Endothelial cell of umbilical vein (primary cell): ENCODE measurements at regions not wholly inside any gene's neighbourhood (a gene's known extent, or its start where the extent isn't known, plus 50 kb on each side); places are given as distances from the start of the nearest gene placed in this dataset.
"Not testable (repeated sequence)": the region's sequence is repeated elsewhere in the genome, so short reads cannot be mapped to it uniquely, and the experiment has no call there.

Source experiments
- BruUV-seq: library from RNA; stranded (reverse); fragments of 400-500 nt; replicated peaks from 2 replicates; lab custom pipeline; 2021; lab: Mats Ljungman, UMichigan
- CTCF ChIA-PET: fragments of 300-600, 350-600 bp; sonication (Branson Sonifier 250); formaldehyde crosslinking; loops from one replicate; lab custom pipeline; 2021; ENCODE audit warnings: antibody characterized with exemption, inconsistent platforms; lab: Charles Lee
- POLR2A ChIA-PET: fragments of 300-600, 350-600 bp; sonication (Branson Sonifier 250); formaldehyde crosslinking; loops from one replicate; lab custom pipeline; 2021; ENCODE audit warnings: antibody characterized with exemption, inconsistent platforms; lab: Charles Lee
- DNase-seq: peaks from one replicate; pipeline ENCODE4 v3.0.0-alpha.2; 2011; ENCODE audit warnings: low read depth, low spot score
- FAIRE-seq: peaks from 2 replicates; lab custom pipeline; 2011; peaks lifted over from hg19 to GRCh38; lab: Jason Lieb, UNC
- H2AFZ ChIP-seq: 2 replicates; pipeline ENCODE4 v1.6.0; 2012; ENCODE audit warnings: low read depth, low read length, control low read depth, inconsistent platforms
- H3K27ac ChIP-seq: 2 replicates; pipeline ENCODE4 v1.5.1; 2011; ENCODE audit warnings: low read depth, mild to moderate bottlenecking, control low read depth, low read length, moderate library complexity; ENCODE audit not compliant: insufficient read depth
- H3K27me3 ChIP-seq, 2 experiments: 2 replicates each; pipeline versions ENCODE4 v1.6.0 to v1.6.1; 2011; ENCODE audit warnings: low read length in 2 of 2, mixed read lengths in 1 of 2; ENCODE audit not compliant: control insufficient read depth in 2 of 2, insufficient read depth in 2 of 2
- H3K36me3 ChIP-seq, 2 experiments: 2 replicates in 1 of 2; 3 replicates in 1 of 2; pipeline ENCODE4 v1.5.1; 2011; ENCODE audit warnings: low read length in 2 of 2, mild to moderate bottlenecking in 1 of 2, moderate library complexity in 1 of 2; ENCODE audit not compliant: control insufficient read depth in 2 of 2, insufficient read depth in 2 of 2; ENCODE audit errors: extremely low read depth in 1 of 2
- H3K4me1 ChIP-seq: 3 replicates; pipeline ENCODE4 v1.5.1; 2011; ENCODE audit warnings: mild to moderate bottlenecking, low read length; ENCODE audit not compliant: control insufficient read depth, insufficient read depth; ENCODE audit errors: extremely low read depth
- H3K4me2 ChIP-seq: 2 replicates; pipeline ENCODE4 v1.6.1; 2011; ENCODE audit warnings: low read length, control low read depth, mixed read lengths; ENCODE audit not compliant: insufficient read depth
- H3K4me3 ChIP-seq, 3 experiments: fragments of 200-600 bp in 1 of 3; sonication (generic), shearing (Covaris generic) in 1 of 3; replicated peaks in 1 of 3; 2 replicates each; pipeline ENCODE4 v1.5.1; 2011 to 2016; ENCODE audit warnings: control low read depth in 3 of 3, low read length in 3 of 3, mild to moderate bottlenecking in 2 of 3, inconsistent platforms in 1 of 3, low read depth in 1 of 3, moderate library complexity in 1 of 3; ENCODE audit not compliant: insufficient read depth in 1 of 3
- H3K79me2 ChIP-seq: 2 replicates; pipeline ENCODE4 v1.6.0; 2012; ENCODE audit warnings: low read length, inconsistent platforms; ENCODE audit not compliant: control insufficient read depth, insufficient read depth
- H3K9ac ChIP-seq: replicated peaks from 2 replicates; pipeline ENCODE3; 2011; ENCODE audit warnings: low read length, control low read depth; ENCODE audit not compliant: insufficient read depth; ENCODE audit errors: extremely low read depth
- H3K9me1 ChIP-seq: replicated peaks from 3 replicates; pipeline ENCODE4 v1.6.0; 2011; ENCODE audit warnings: mild to moderate bottlenecking, low read length; ENCODE audit not compliant: control insufficient read depth, insufficient read depth; ENCODE audit errors: extremely low read depth
- H3K9me3 ChIP-seq: replicated peaks from 2 replicates; pipeline ENCODE4 v1.5.1; 2012; ENCODE audit warnings: low read length, inconsistent platforms; ENCODE audit not compliant: control insufficient read depth, insufficient read depth
- H4K20me1 ChIP-seq: replicated peaks from 2 replicates; pipeline ENCODE3; 2011; ENCODE audit warnings: mild to moderate bottlenecking, low read length; ENCODE audit not compliant: control insufficient read depth, insufficient read depth; ENCODE audit errors: extremely low read depth
- dilution Hi-C: fragments of 300-500 bp; cut with MboI; formaldehyde crosslinking; loops from one replicate; pipeline ENCODE4 v1.15.0; 2019; ENCODE audit warnings: low sequenced_read_pairs; ENCODE audit not compliant: extremely low pct_ligation_motif_present
- intact Hi-C: fragments of 100-400 bp; cut with micrococcal nuclease; formaldehyde crosslinking; loops from one replicate; pipeline ENCODE4 v1.10.0; 2022

GRCh38 chr14:19088632-19089031, 121.4 kb downstream of the POTEM start:
- not testable (repeated sequence) for FAIRE-seq

DNA sequence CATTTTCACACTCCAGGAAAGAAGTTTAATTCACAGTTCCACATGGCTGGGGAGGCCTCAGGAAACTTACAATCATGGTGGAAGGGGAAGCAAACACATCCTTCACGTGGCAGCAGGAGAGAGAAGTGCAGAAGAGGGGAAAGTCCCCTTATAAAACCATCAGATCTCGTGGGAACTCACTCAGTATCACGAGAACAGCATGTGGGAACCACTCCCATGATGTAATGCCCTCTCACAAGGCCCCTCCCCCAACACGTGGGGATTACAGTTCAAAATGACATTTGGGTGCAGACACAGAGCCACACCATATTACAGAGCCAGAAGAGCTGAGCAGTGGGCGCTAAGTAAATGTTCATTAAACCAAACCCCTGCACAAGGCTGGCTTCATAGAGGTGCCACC, 126.0 kb downstream of the POTEM start:
- H3K9me1 ChIP-seq, DNase-seq, H4K20me1 ChIP-seq, H3K4me2 ChIP-seq, H3K79me2 ChIP-seq, H2AFZ ChIP-seq, H3K36me3 ChIP-seq, dilution Hi-C loops, H3K27me3 ChIP-seq, CTCF ChIA-PET, H3K4me3 ChIP-seq, POLR2A ChIA-PET, H3K9ac ChIP-seq, H3K9me3 ChIP-seq, H3K27ac ChIP-seq, BruUV-seq, FAIRE-seq, intact Hi-C loops, H3K4me1 ChIP-seq: not testable (repeated sequence)

More at GRCh38 chr14:19088632-19089031, 121.4 kb downstream of the POTEM start:
- DNase-seq, H3K4me2 ChIP-seq, POLR2A ChIA-PET, H3K4me1 ChIP-seq, H3K27me3 ChIP-seq, H4K20me1 ChIP-seq, CTCF ChIA-PET, H2AFZ ChIP-seq, H3K9ac ChIP-seq, H3K4me3 ChIP-seq, H3K27ac ChIP-seq, BruUV-seq, H3K9me3 ChIP-seq, H3K36me3 ChIP-seq, H3K79me2 ChIP-seq, dilution Hi-C loops, H3K9me1 ChIP-seq, intact Hi-C loops: not testable (repeated sequence)

- BruUV-seq, DNase-seq, H3K9ac ChIP-seq, H3K4me2 ChIP-seq, H3K4me1 ChIP-seq, H3K27ac ChIP-seq, H3K4me3 ChIP-seq, CTCF ChIA-PET, POLR2A ChIA-PET, intact Hi-C loops, H3K9me1 ChIP-seq, H2AFZ ChIP-seq, FAIRE-seq, H3K9me3 ChIP-seq, H4K20me1 ChIP-seq, H3K27me3 ChIP-seq, H3K79me2 ChIP-seq, dilution Hi-C loops, H3K36me3 ChIP-seq: not testable (repeated sequence)
Measured at GRCh38 chr14:19094731-19095130, 127.5 kb downstream of the POTEM start.

GRCh38 chr14:19095167-19095566, 127.9 kb downstream of the POTEM start:
- H3K4me1 ChIP-seq, H4K20me1 ChIP-seq, H3K4me3 ChIP-seq, H3K27ac ChIP-seq, H3K27me3 ChIP-seq, H3K36me3 ChIP-seq, FAIRE-seq, DNase-seq, dilution Hi-C loops, CTCF ChIA-PET, H2AFZ ChIP-seq, POLR2A ChIA-PET, H3K9me3 ChIP-seq, intact Hi-C loops, H3K4me2 ChIP-seq, H3K9me1 ChIP-seq, BruUV-seq, H3K79me2 ChIP-seq, H3K9ac ChIP-seq: not testable (repeated sequence)
